ENCODE measurements at regions not wholly inside any gene's neighbourhood (a gene's known extent, or its start where the extent isn't known, plus 50 kb on each side); places are given as distances from the start of the nearest gene placed in this dataset.

GRCh38 chr11:81030186-81030585 is 1589.4 kb upstream of the TENM4 start:
- Histone ChIP-seq H3K9me3 (replicated peaks; ENCODE audit: control insufficient read depth, insufficient read depth, low read length) (no peaks in the 10 kb centered on the region), H3K27me3 (replicated peaks in 1 of 2; ENCODE audit: control insufficient read depth in 2 of 2, insufficient read depth in 2 of 2, low read length in 1 of 2) (no peaks in the 10 kb centered on the region), H4K20me1 (ENCODE audit: control insufficient read depth, insufficient read depth) (no peaks in the 10 kb centered on the region), H3K4me2 (ENCODE audit: control insufficient read depth, insufficient read depth) (no peak overlapping the region), H3K27ac (ENCODE audit: control insufficient read depth, insufficient read depth) (no peak overlapping the region), H3K4me1 (ENCODE audit: control insufficient read depth, insufficient read depth, low read length) (no peaks in the 10 kb centered on the region), H3K9ac (ENCODE audit: control insufficient read depth, insufficient read depth, low read length) (no peak overlapping the region), H3K4me3 (no peak overlapping the region), H3K36me3 (ENCODE audit: control insufficient read depth in 2 of 2, insufficient read depth in 2 of 2, low read length in 1 of 2) (no peaks in the 10 kb centered on the region), H2AFZ (ENCODE audit: control insufficient read depth, low read depth, low read length) (no peak overlapping the region), H3K79me2 (ENCODE audit: control insufficient read depth, insufficient read depth, low read length) (no peaks in the 10 kb centered on the region)
- no peak for TF ChIP-seq HCFC1 (IDR thresholded peaks at IDR 0.05; ENCODE audit: low read length)
- ChIA-PET SMC1A (ENCODE audit: uncharacterized antibody, unreplicated experiment) (no interaction called here), POLR2A (no interaction called here), CTCF (interaction anchor here (0.6 kb wide), 1 partner anchor 309 kb away, joined by 3 read pairs; no protein-coding TSS in a partner anchor), RAD21 (ENCODE audit: unreplicated experiment) (no interaction called here)
- DNase-seq (ENCODE audit: low read depth, low spot score) (no peak), FAIRE-seq (no peak), ATAC-seq (no peak)
- WGBS (ENCODE audit: insufficient coverage, insufficient replicate concordance, low lambda C conversion rate, missing lambda C conversion rate), result 0% methylated on average over 1 of the region's 1 CpG
- no TSS peak for BruUV-seq (replicated peaks)
- in situ Hi-C loops (cut with MboI), result no loop called here
- intact Hi-C loops (cut with micrococcal nuclease; ENCODE audit: unreplicated experiment), result no loop called here

- H3K27me3 ChIP-seq (replicated peaks in 1 of 2; ENCODE audit: control insufficient read depth in 2 of 2, insufficient read depth in 2 of 2, low read length in 1 of 2), result no peaks in the 10 kb centered on the region
- RAD21 ChIA-PET (ENCODE audit: unreplicated experiment), result no interaction called here
- FAIRE-seq, result no peak
- no peak for DNase-seq (ENCODE audit: low read depth, low spot score)
- no peak overlapping the region for H2AFZ ChIP-seq (ENCODE audit: control insufficient read depth, low read depth, low read length)
- CTCF ChIA-PET, result no interaction called here
- H3K36me3 ChIP-seq (ENCODE audit: control insufficient read depth in 2 of 2, insufficient read depth in 2 of 2, low read length in 1 of 2), result no peaks in the 10 kb centered on the region
- no peaks in the 10 kb centered on the region for H3K4me1 ChIP-seq (ENCODE audit: control insufficient read depth, insufficient read depth, low read length)
- 6% methylated on average over 1 of the region's 1 CpG for WGBS (ENCODE audit: insufficient coverage, insufficient replicate concordance, low lambda C conversion rate, missing lambda C conversion rate)
- SMC1A ChIA-PET (ENCODE audit: uncharacterized antibody, unreplicated experiment), result no interaction called here
- in situ Hi-C loops (cut with MboI) (no loop called here), intact Hi-C loops (cut with micrococcal nuclease; ENCODE audit: unreplicated experiment) (no loop called here)
- no peak overlapping the region for H3K9ac ChIP-seq (ENCODE audit: control insufficient read depth, insufficient read depth, low read length)
- no peak for TF ChIP-seq MTA2 (IDR thresholded peaks at IDR 0.05; ENCODE audit: low read depth)
- no peak for TF ChIP-seq SUZ12 (IDR thresholded peaks at IDR 0.05; ENCODE audit: unreplicated experiment)
- no peak for TF ChIP-seq POLR2AphosphoS5 (IDR thresholded peaks at IDR 0.05; ENCODE audit: low read length)
- TF ChIP-seq E2F4 (IDR thresholded peaks at IDR 0.05; ENCODE audit: low read depth, low read length), result no peak
- no peak for TF ChIP-seq ZNF622 (IDR thresholded peaks at IDR 0.05)
- ATAC-seq, result no peak
- H3K79me2 ChIP-seq (ENCODE audit: control insufficient read depth, insufficient read depth, low read length), result no peaks in the 10 kb centered on the region
- H3K4me2 ChIP-seq (ENCODE audit: control insufficient read depth, insufficient read depth), result no peak overlapping the region
- H3K4me3 ChIP-seq, result no peak overlapping the region
- H3K27ac ChIP-seq (ENCODE audit: control insufficient read depth, insufficient read depth), result no peak overlapping the region
- no peaks in the 10 kb centered on the region for H4K20me1 ChIP-seq (ENCODE audit: control insufficient read depth, insufficient read depth)
- POLR2A ChIA-PET, result no interaction called here
- BruUV-seq (replicated peaks), result no TSS peak
- no peaks in the 10 kb centered on the region for H3K9me3 ChIP-seq (replicated peaks; ENCODE audit: control insufficient read depth, insufficient read depth, low read length)
Observed at GRCh38 chr11:81026032-81026431, 1585.2 kb upstream of the TENM4 start.
